ENCODE measurements at regions not wholly inside any gene's neighbourhood (a gene's known extent, or its start where the extent isn't known, plus 50 kb on each side); places are given as distances from the start of the nearest gene placed in this dataset.

GRCh38 chr7:374706-375311 is 84.8 kb downstream of the FOXL3 start:
- Histone ChIP-seq H3K27me3 (peaks cover 25% of the 10 kb centered on the region), H3K4me3 (no peak overlapping the region), H3K27ac (no peak overlapping the region), H3K4me1 (replicated peaks in 1 of 2) (no peaks in the 10 kb centered on the region), H3K36me3 (replicated peaks in 1 of 2) (no peaks in the 10 kb centered on the region), H3K9me3 (replicated peaks in 1 of 3) (no peaks in the 10 kb centered on the region)
- WGBS, 4 donors, result 74 to 84% (median 80%) methylated on average over 20 to 31 of the region's 31 CpGs
- intact Hi-C loops (cut with DNase I), result no loop called here
- DNase-seq, result peak in 2 of 7 donors; percentile 3 to 6
- TF ChIP-seq POLR2A (IDR thresholded peaks at IDR 0.05) (no peak), CTCF (IDR thresholded peaks at IDR 0.05) (no peak)

GRCh38 chr7:375321-375831 is 85.4 kb downstream of the FOXL3 start:
- Histone ChIP-seq H3K27ac (no peak overlapping the region), H3K4me3 (no peak overlapping the region), H3K9me3 (replicated peaks in 1 of 3) (no peaks in the 10 kb centered on the region), H3K27me3 (peaks cover 28% of the 10 kb centered on the region), H3K4me1 (replicated peaks in 1 of 2) (no peaks in the 10 kb centered on the region), H3K36me3 (replicated peaks in 1 of 2) (no peaks in the 10 kb centered on the region)
- peak in 2 of 7 donors; percentile 5 to 9 for DNase-seq
- 76 to 87% (median 82%) methylated on average over 16 to 32 of the region's 32 CpGs for WGBS, 4 donors
- intact Hi-C loops (cut with DNase I), result no loop called here
- TF ChIP-seq POLR2A (IDR thresholded peaks at IDR 0.05), result no peak
- no peak for TF ChIP-seq CTCF (IDR thresholded peaks at IDR 0.05)

GRCh38 chr7:375901-376305 is 85.9 kb downstream of the FOXL3 start:
- Histone ChIP-seq H3K36me3 (replicated peaks in 1 of 2) (no peaks in the 10 kb centered on the region), H3K27me3 (peaks cover 31% of the 10 kb centered on the region), H3K9me3 (replicated peaks in 1 of 3) (no peaks in the 10 kb centered on the region), H3K4me3 (no peak overlapping the region), H3K27ac (no peak overlapping the region), H3K4me1 (replicated peaks in 1 of 2) (no peaks in the 10 kb centered on the region)
- intact Hi-C loops (cut with DNase I), result no loop called here
- 37 to 61% (median 46%) methylated on average over 11 to 19 of the region's 19 CpGs for WGBS, 4 donors
- DNase-seq, result peak in 2 of 7 donors; percentile 7 to 10
- TF ChIP-seq CTCF (IDR thresholded peaks at IDR 0.05) (no peak), POLR2A (IDR thresholded peaks at IDR 0.05) (no peak)

GRCh38 chr7:376306-377079 is 86.5 kb downstream of the FOXL3 start:
- intact Hi-C loops (cut with DNase I), result no loop called here
- no peak overlapping the region for H3K4me3 ChIP-seq
- no peaks in the 10 kb centered on the region for H3K36me3 ChIP-seq (replicated peaks in 1 of 2)
- 46 to 57% (median 51%) methylated on average over 15 to 39 of the region's 39 CpGs for WGBS, 4 donors
- no peaks in the 10 kb centered on the region for H3K9me3 ChIP-seq (replicated peaks in 1 of 3)
- H3K27me3 ChIP-seq, result peaks cover 32% of the 10 kb centered on the region
- H3K27ac ChIP-seq, result no peak overlapping the region
- no peaks in the 10 kb centered on the region for H3K4me1 ChIP-seq (replicated peaks in 1 of 2)
- TF ChIP-seq CTCF (IDR thresholded peaks at IDR 0.05) (no peak), POLR2A (IDR thresholded peaks at IDR 0.05) (no peak)
- DNase-seq, result peak in 2 of 7 donors; percentile 1 to 12

Measured in adrenal gland (tissue), 9 donors.